HG03135 (cell line): ENCODE measurements at regions not wholly inside any gene's neighbourhood (a gene's known extent, or its start where the extent isn't known, plus 50 kb on each side); places are given as distances from the start of the nearest gene placed in this dataset.

ENCODE experiments used
- ATAC-seq: cut with Tn5 transposase; IDR thresholded peaks from one replicate; pipeline ENCODE4 v1.9.1; 2021; ENCODE audit warnings: mild to moderate bottlenecking, moderate library complexity; ENCODE audit not compliant: unreplicated experiment

DNA sequence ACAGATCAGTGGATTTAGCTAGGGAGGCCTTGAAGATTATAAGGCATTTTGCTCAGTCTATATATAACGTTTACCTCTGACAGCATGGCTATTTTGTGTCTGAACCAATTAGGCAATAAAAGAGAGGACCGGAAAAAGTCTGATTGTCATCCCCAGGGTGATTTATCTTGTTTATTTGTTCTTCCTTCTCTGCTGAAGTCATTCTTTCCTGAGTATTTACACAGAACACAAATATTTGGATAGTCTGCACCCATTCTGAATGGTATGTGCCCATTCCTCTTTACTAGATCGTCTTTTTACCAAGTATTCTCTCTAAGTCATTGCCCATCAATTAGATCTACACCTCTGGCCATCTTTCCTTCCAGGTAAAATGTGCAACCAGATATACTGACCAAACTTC lies 1602.9 kb downstream of the KCNT2 start:
- ATAC-seq, result no peak

GRCh38 chr1:194990483-194990882 lies 1617.8 kb downstream of the KCNT2 start:
- no peak for ATAC-seq

- no peak for ATAC-seq
These were observed 1632.3 kb downstream of the KCNT2 start for GRCh38 chr1:194975913-194976312.

DNA sequence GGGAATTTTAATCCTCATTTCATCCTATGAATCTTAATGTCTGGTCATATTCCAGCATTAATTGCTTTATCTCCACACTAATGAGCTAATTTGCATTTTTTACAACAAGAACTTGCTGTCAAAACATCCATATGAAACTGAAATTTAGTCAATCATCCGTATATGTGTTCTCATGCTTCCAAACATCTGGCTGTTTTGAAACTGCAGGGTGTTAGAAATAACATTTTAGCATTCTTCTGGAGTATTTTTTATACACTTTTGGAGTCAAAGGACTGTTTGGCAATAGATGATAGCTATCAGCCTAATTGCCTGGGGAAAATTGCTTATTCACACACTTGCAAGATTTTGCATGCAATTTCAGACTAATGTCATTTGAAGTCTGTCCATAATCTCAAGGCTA lies 1639.3 kb downstream of the KCNT2 start:
- no peak for ATAC-seq

DNA sequence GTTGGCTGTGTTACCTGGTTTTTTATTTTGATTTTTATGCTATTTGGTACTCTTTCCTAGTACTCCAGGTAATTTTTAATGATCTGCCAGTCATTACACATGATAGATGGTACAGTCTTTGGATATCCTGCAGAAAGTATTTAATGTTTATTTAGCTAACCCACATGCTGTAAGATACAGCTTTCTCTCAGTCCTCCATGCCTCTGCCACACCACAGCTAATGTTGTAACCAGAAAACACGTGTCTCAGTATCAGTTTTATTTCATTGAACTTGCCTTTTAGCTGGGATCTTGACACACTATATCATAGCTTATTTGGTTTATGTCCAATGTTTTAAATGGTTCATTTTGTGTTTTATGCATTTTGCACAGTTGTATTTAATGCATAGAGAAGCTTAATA lies 1648.4 kb downstream of the KCNT2 start:
- ATAC-seq, result no peak

DNA sequence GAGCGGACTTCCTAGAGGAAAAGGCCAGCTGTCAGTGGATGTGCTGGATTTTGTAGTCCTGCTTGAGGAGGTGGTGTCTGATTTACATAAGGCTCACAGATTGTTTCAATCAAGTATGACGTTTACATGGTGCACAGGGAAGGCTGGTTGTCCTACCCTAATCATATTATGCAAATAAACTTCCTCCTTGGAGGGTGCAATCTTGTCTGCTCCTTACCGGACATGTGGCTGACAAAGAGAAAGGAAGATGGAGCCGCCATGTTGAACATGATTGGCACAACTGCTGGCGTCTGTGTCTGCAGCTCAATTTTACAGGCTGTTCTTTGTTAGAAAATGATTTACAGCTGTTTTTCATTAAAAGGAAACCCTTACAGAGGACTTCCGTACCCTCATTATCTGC lies 1656.1 kb downstream of the KCNT2 start:
- no peak for ATAC-seq

DNA sequence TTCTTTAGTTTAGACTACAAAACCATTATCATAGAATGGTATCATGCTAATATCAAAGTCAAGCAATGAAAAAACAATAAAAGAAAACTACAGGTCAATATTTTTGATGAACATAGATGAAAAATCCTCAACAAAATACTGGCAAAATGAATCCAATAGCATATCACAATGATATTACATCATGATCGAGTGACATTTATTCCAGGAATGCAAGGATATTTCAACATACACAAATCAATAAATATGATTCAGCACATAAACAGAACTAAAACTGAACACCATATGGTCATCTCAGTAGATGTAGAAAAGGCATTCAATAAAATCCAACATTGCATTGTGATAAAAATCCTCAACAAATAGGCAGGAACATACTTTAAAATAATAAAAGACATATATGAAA lies 1657.7 kb downstream of the KCNT2 start:
- ATAC-seq, result no peak

GRCh38 chr1:194940336-194941030 lies 1667.8 kb downstream of the KCNT2 start:
- no peak for ATAC-seq

- ATAC-seq, result no peak
These were observed 1672.4 kb downstream of the KCNT2 start for GRCh38 chr1:194935864-194936263.

- ATAC-seq, result no peak
These were observed 1677.1 kb downstream of the KCNT2 start for GRCh38 chr1:194931166-194931565.

DNA sequence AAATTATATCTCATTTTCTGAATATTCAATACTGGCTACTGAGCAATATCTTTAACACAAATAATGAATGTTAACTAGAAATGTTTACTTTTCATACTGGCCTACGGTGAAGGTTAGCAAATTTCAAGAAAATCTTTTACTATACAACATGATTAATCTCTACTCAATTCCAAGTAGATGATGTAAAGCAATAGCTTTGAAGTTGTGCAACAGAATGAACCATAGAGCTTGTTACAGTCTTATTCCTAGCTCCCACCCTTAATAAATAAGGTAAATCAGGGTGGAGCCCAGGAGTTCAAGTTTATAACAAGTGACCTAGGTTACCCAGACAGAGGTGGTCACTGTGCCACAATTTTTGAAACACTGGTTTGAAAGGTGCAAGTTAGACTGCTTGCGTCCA lies 1678.1 kb downstream of the KCNT2 start:
- no peak for ATAC-seq

DNA sequence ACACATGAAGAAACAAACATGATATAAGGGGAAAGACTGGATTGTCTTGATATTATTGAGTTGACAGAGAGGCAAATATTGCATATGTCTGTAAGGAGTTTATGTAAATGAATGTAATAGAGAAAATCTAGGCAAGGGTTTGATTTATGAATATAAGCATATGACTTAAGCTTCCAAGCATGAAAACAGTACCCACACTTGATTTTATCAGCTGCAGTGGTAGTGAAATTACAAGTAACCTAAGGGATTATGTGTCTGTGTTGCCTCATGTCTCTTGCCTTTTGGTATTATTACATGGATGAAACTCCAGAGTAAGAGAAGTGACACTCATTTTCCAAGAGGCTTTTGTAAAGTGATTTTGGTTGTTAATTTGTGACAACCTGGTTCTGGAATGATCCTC lies 1678.9 kb downstream of the KCNT2 start:
- ATAC-seq, result no peak

- ATAC-seq, result no peak
These were observed 1689.1 kb downstream of the KCNT2 start for GRCh38 chr1:194919146-194919545.

GRCh38 chr1:194917769-194918168 lies 1690.5 kb downstream of the KCNT2 start:
- ATAC-seq, result no peak

GRCh38 chr1:194908643-194909042 lies 1699.6 kb downstream of the KCNT2 start:
- no peak for ATAC-seq

DNA sequence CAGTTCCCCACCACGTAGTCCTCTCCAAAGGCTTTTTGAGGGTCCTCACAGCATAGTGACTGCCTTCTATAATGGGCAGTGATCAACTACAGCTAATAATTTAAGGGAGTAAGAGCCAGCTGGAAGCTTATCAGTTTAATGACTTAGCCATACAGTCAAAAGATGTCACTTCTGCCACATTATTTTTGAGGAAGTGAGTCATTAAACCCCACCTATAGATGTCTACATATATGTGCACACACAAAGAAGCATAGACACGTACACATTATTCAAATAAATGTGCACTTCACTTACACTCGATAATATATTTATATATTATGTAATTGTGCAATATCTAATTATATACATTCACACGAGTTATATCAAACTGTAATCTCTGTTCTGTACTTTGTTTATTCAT lies 1704.7 kb downstream of the KCNT2 start:
- no peak for ATAC-seq

- ATAC-seq, result no peak
These were observed 1702.9 kb upstream of the B3GALT2 start for GRCh38 chr1:194889310-194889709.

GRCh38 chr1:194870860-194871259 lies 1684.4 kb upstream of the B3GALT2 start:
- no peak for ATAC-seq

DNA sequence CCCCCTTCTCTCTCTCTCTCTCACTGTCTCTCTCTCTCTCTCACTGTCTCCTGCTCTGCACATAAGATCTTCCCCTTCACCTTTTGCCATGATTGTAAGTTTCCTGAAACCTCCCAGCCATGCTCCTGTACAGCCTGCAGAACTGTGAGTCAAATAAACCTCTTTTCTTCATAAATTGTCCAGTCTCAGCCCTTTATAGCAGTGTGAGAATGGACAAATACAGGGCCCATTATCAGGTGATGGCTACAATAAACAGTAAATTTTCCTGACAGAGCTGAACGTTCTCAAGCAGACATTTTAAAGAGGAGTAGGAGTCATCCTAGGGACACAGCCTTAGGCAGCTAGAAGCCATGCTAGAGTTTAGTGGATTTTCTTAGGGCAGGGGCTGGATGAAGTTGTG lies 1679.7 kb upstream of the B3GALT2 start:
- no peak for ATAC-seq

- ATAC-seq, result no peak
These were observed 1679.0 kb upstream of the B3GALT2 start for GRCh38 chr1:194865383-194865782.

- ATAC-seq, result no peak
These were observed 1675.7 kb upstream of the B3GALT2 start for GRCh38 chr1:194862129-194862528.

- no peak for ATAC-seq
These were observed 1674.1 kb upstream of the B3GALT2 start for GRCh38 chr1:194860248-194861201.
